Retinal pigment epithelial cell (primary cell): ENCODE measurements at regions not wholly inside any gene's neighbourhood (a gene's known extent, or its start where the extent isn't known, plus 50 kb on each side); places are given as distances from the start of the nearest gene placed in this dataset.
A peak's percentile ranks its signal among the peaks of the same experiment; 100 is the strongest.

Experiments used
- DNase-seq: peaks from one replicate; pipeline ENCODE4 v3.0.0-alpha.2; 2010; ENCODE audit warnings: low read depth
- H3K4me3 ChIP-seq: 2 replicates; pipeline ENCODE4 v1.5.1; 2011; ENCODE audit warnings: mild to moderate bottlenecking, low read length, control low read depth, moderate library complexity
- CTCF ChIP-seq: conservative IDR thresholded peaks from 2 replicates; pipeline ENCODE4 v1.5.1; 2011; ENCODE audit warnings: low read depth, low read length, control low read depth, inconsistent platforms

GRCh38 chr5:67702008-67702407 is 505.4 kb upstream of the CD180 start:
- TF ChIP-seq CTCF, result no peak
- H3K4me3 ChIP-seq, result no peak overlapping the region
- no peak for DNase-seq

- DNase-seq, result no peak
- no peak overlapping the region for H3K4me3 ChIP-seq
- TF ChIP-seq CTCF, result no peak
These were observed 503.0 kb upstream of the CD180 start for GRCh38 chr5:67699560-67699959.

GRCh38 chr5:67696446-67696845 is 499.8 kb upstream of the CD180 start:
- no peak for TF ChIP-seq CTCF
- DNase-seq, result no peak
- H3K4me3 ChIP-seq, result no peak overlapping the region

GRCh38 chr5:67695369-67695768 is 498.8 kb upstream of the CD180 start:
- DNase-seq, result no peak
- no peak overlapping the region for H3K4me3 ChIP-seq
- no peak for TF ChIP-seq CTCF

- no peak overlapping the region for H3K4me3 ChIP-seq
- DNase-seq, result no peak
These were observed 498.2 kb upstream of the CD180 start for GRCh38 chr5:67694810-67695191.

GRCh38 chr5:67693956-67694809 is 497.6 kb upstream of the CD180 start:
- peak; percentile 28 for DNase-seq
- TF ChIP-seq CTCF, result no peak

More at GRCh38 chr5:67694810-67695191, 498.2 kb upstream of the CD180 start:
- TF ChIP-seq CTCF, result no peak

GRCh38 chr5:67686746-67687145 is 490.1 kb upstream of the CD180 start:
- H3K4me3 ChIP-seq, result no peak overlapping the region
- no peak for DNase-seq
- TF ChIP-seq CTCF, result no peak

More at GRCh38 chr5:67693956-67694809, 497.6 kb upstream of the CD180 start:
- H3K4me3 ChIP-seq, result no peak overlapping the region
